ENCODE measurements at regions not wholly inside any gene's neighbourhood (a gene's known extent, or its start where the extent isn't known, plus 50 kb on each side); places are given as distances from the start of the nearest gene placed in this dataset.

- Mint-ChIP-seq H3K27me3 (peaks cover 6% of the 10 kb centered on the region), H3K4me3 (no peak overlapping the region), H3K9me3 (ENCODE audit: insufficient read depth) (no peaks in the 10 kb centered on the region), H3K27ac (no peak overlapping the region), H3K4me1 (no peaks in the 10 kb centered on the region)
- Histone ChIP-seq H3K36me3 (replicated peaks in 1 of 2; ENCODE audit: control extremely low read depth in 1 of 2, control insufficient read depth in 1 of 2, extremely low read depth in 1 of 2, insufficient read depth in 2 of 2, low read length in 1 of 2) (no peaks in the 10 kb centered on the region), H3K9ac (ENCODE audit: low read length) (no peak overlapping the region), H3K27ac (ENCODE audit: low read length in 2 of 2) (no peak overlapping the region), H3K79me2 (ENCODE audit: control insufficient read depth, insufficient read depth, low read length) (no peaks in the 10 kb centered on the region), H3K4me1 (ENCODE audit: control insufficient read depth in 2 of 2, insufficient read depth in 2 of 2, low read length in 2 of 2) (no peaks in the 10 kb centered on the region), H3K4me3 (ENCODE audit: control extremely low read depth in 1 of 5, extremely low read depth in 1 of 5, insufficient read depth in 1 of 5, low read depth in 2 of 5, low read length in 4 of 5) (no peak overlapping the region), H3K27me3 (replicated peaks in 1 of 4; ENCODE audit: control extremely low read depth in 1 of 4, control insufficient read depth in 3 of 4, insufficient read depth in 4 of 4, low read length in 3 of 4) (no peaks in the 10 kb centered on the region), H2AFZ (ENCODE audit: insufficient read depth, low read depth, low read length, poor library complexity, severe bottlenecking) (no peak overlapping the region), H3K9me3 (ENCODE audit: control extremely low read depth in 1 of 3, control insufficient read depth in 2 of 3, insufficient read depth in 1 of 3, low read length in 2 of 3) (peaks cover 0 to 14% (median 0%) of the 10 kb centered on the region in 3 donors), H3K4me2 (replicated peaks; ENCODE audit: low read depth, low read length, poor library complexity, severe bottlenecking) (no peak overlapping the region), H4K20me1 (ENCODE audit: control insufficient read depth, insufficient read depth, low read length, poor library complexity, severe bottlenecking) (no peaks in the 10 kb centered on the region)
- WGBS (ENCODE audit: insufficient coverage) = 68% methylated on average over 11 of the region's 11 CpGs
- DNase-seq (no peak), ATAC-seq (ENCODE audit: low read depth) (no peak)
- ChIA-PET CTCF (interaction anchor here (1.8 kb wide), 1 partner anchor 30 kb away, joined by 5 read pairs; no protein-coding TSS in a partner anchor), POLR2A (no interaction called here)
- no peak for TF ChIP-seq EZH2 (IDR thresholded peaks at IDR 0.05; ENCODE audit: borderline replicate concordance, insufficient read depth, low read depth, low read length, poor library complexity, severe bottlenecking)
- TF ChIP-seq CTCF (IDR thresholded peaks at IDR 0.05) = no peak
- intact Hi-C loops (cut with micrococcal nuclease) = no loop called here
Observed at GRCh38 chr2:121049950-121050585, 234.9 kb downstream of the TFCP2L1 start.

- H3K4me3 ChIP-seq (ENCODE audit: control extremely low read depth in 1 of 5, extremely low read depth in 1 of 5, insufficient read depth in 1 of 5, low read depth in 2 of 5, low read length in 4 of 5) = no peak overlapping the region
- H3K79me2 ChIP-seq (ENCODE audit: control insufficient read depth, insufficient read depth, low read length) = no peaks in the 10 kb centered on the region
- no peaks in the 10 kb centered on the region for H3K4me1 ChIP-seq (ENCODE audit: control insufficient read depth in 2 of 2, insufficient read depth in 2 of 2, low read length in 2 of 2)
- no peak for ATAC-seq (ENCODE audit: low read depth)
- no peaks in the 10 kb centered on the region for H3K4me1 Mint-ChIP-seq
- POLR2A ChIA-PET = no interaction called here
- TF ChIP-seq EZH2 (IDR thresholded peaks at IDR 0.05; ENCODE audit: borderline replicate concordance, insufficient read depth, low read depth, low read length, poor library complexity, severe bottlenecking) (no peak), CTCF (IDR thresholded peaks at IDR 0.05) (no peak)
- intact Hi-C loops (cut with micrococcal nuclease) = no loop called here
- peaks cover 6% of the 10 kb centered on the region for H3K27me3 Mint-ChIP-seq
- H3K27ac Mint-ChIP-seq = no peak overlapping the region
- no peaks in the 10 kb centered on the region for H3K36me3 ChIP-seq (replicated peaks in 1 of 2; ENCODE audit: control extremely low read depth in 1 of 2, control insufficient read depth in 1 of 2, extremely low read depth in 1 of 2, insufficient read depth in 2 of 2, low read length in 1 of 2)
- DNase-seq = no peak
- H2AFZ ChIP-seq (ENCODE audit: insufficient read depth, low read depth, low read length, poor library complexity, severe bottlenecking) = no peak overlapping the region
- no peaks in the 10 kb centered on the region for H3K27me3 ChIP-seq (replicated peaks in 1 of 4; ENCODE audit: control extremely low read depth in 1 of 4, control insufficient read depth in 3 of 4, insufficient read depth in 4 of 4, low read length in 3 of 4)
- H3K9ac ChIP-seq (ENCODE audit: low read length) = no peak overlapping the region
- H4K20me1 ChIP-seq (ENCODE audit: control insufficient read depth, insufficient read depth, low read length, poor library complexity, severe bottlenecking) = no peaks in the 10 kb centered on the region
- CTCF ChIA-PET = interaction anchor here (1.8 kb wide), 1 partner anchor 28 kb away, joined by 5 read pairs; no protein-coding TSS in a partner anchor
- no peak overlapping the region for H3K4me2 ChIP-seq (replicated peaks; ENCODE audit: low read depth, low read length, poor library complexity, severe bottlenecking)
- WGBS (ENCODE audit: insufficient coverage) = 100% methylated on average over 1 of the region's 6 CpGs
- H3K4me3 Mint-ChIP-seq = no peak overlapping the region
- no peaks in the 10 kb centered on the region for H3K9me3 Mint-ChIP-seq (ENCODE audit: insufficient read depth)
- no peak overlapping the region for H3K27ac ChIP-seq (ENCODE audit: low read length in 2 of 2)
- peaks cover 0 to 15% (median 0%) of the 10 kb centered on the region in 3 donors for H3K9me3 ChIP-seq (ENCODE audit: control extremely low read depth in 1 of 3, control insufficient read depth in 2 of 3, insufficient read depth in 1 of 3, low read length in 2 of 3)
Observed at GRCh38 chr2:121051311-121051710, 233.7 kb downstream of the TFCP2L1 start.

Measured in B cell (primary cell).